ENCODE measurements at regions not wholly inside any gene's neighbourhood (a gene's known extent, or its start where the extent isn't known, plus 50 kb on each side); places are given as distances from the start of the nearest gene placed in this dataset.

DNA sequence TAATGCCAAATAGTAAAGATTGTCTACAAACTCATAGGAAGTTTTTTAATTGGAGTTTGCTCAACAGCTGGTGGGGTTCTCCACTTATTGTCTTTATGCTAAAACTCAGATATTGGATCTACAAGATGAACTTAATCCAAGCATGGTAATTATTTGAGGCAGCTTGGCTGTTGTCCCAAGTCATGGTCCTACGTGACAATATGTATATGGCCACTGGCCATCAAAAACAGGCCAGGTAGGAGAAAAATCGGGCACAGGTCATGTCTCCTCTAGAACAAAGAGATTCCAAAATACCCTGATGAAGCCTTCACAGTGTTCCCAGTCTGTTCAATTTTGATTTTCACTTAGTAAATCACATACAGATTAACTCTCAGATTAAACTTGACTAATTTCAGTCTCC lies 606.4 kb downstream of the TNS3 start:
- TF ChIP-seq ELF4 (IDR thresholded peaks at IDR 0.05) (no peak), SUZ12 (IDR thresholded peaks at IDR 0.05) (no peak), ARNT (IDR thresholded peaks at IDR 0.05) (no peak), BHLHE40 (IDR thresholded peaks at IDR 0.05; ENCODE audit: borderline replicate concordance) (no peak), FOXM1 (IDR thresholded peaks at IDR 0.05; ENCODE audit: borderline replicate concordance) (no peak), HDGF (IDR thresholded peaks at IDR 0.05; ENCODE audit: borderline replicate concordance) (no peak), TARDBP (IDR thresholded peaks at IDR 0.05) (no peak), NFRKB (IDR thresholded peaks at IDR 0.05) (no peak), FOXK2 (IDR thresholded peaks at IDR 0.05) (no peak), SP1 (IDR thresholded peaks at IDR 0.05) (no peak)
- TF ChIP-seq, protein P1, sequence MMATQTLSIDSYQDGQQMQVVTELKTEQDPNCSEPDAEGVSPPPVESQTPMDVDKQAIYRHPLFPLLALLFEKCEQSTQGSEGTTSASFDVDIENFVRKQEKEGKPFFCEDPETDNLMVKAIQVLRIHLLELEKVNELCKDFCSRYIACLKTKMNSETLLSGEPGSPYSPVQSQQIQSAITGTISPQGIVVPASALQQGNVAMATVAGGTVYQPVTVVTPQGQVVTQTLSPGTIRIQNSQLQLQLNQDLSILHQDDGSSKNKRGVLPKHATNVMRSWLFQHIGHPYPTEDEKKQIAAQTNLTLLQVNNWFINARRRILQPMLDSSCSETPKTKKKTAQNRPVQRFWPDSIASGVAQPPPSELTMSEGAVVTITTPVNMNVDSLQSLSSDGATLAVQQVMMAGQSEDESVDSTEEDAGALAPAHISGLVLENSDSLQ (IDR thresholded peaks at IDR 0.05) = no peak

Measured in HEK293T (cell line).